Spleen (tissue), 11 donors: ENCODE measurements at regions not wholly inside any gene's neighbourhood (a gene's known extent, or its start where the extent isn't known, plus 50 kb on each side); places are given as distances from the start of the nearest gene placed in this dataset.

ENCODE experiments used
- DNase-seq: peaks from one replicate; pipeline ENCODE4 v3.0.0-alpha.2; 2020
- H3K27ac ChIP-seq, 8 donors: fragments of 200-600 bp; sonication (generic) in 7 of 8; 1 replicate in 4 of 8; 2 replicates in 4 of 8; pipeline versions ENCODE4 v1.5.0 to v1.8.0; 2016 to 2021; ENCODE audit warnings: inconsistent platforms in 4 of 8, mild to moderate bottlenecking in 4 of 8, moderate library complexity in 1 of 8
- H3K27me3 ChIP-seq, 7 donors: fragments of 200-600 bp; sonication (generic) in 6 of 7; replicated peaks in 1 of 7; 1 replicate in 4 of 7; 2 replicates in 3 of 7; pipeline versions ENCODE4 v1.5.0 to v1.8.0; 2016 to 2021; ENCODE audit warnings: inconsistent platforms in 3 of 7, mild to moderate bottlenecking in 1 of 7
- H3K36me3 ChIP-seq, 6 donors: fragments of 200-600 bp; sonication (generic) in 5 of 6; 1 replicate in 4 of 6; 2 replicates in 2 of 6; pipeline versions ENCODE4 v1.5.0 to v1.8.0; 2016 to 2021; ENCODE audit warnings: inconsistent platforms in 2 of 6
- H3K4me1 ChIP-seq, 6 donors: fragments of 200-600 bp; sonication (generic) in 5 of 6; 1 replicate in 3 of 6; 2 replicates in 3 of 6; pipeline versions ENCODE4 v1.5.0 to v1.8.0; 2016 to 2021; ENCODE audit warnings: inconsistent platforms in 3 of 6
- H3K4me3 ChIP-seq, 8 donors: fragments of 200-600 bp; sonication (generic) in 7 of 8; 1 replicate in 4 of 8; 2 replicates in 4 of 8; pipeline versions ENCODE4 v1.5.0 to v1.8.0; 2016 to 2021; ENCODE audit warnings: inconsistent platforms in 4 of 8, mild to moderate bottlenecking in 4 of 8, moderate library complexity in 2 of 8
- H3K9me3 ChIP-seq, 8 donors: fragments of 200-600 bp; sonication (generic) in 7 of 8; 1 replicate in 4 of 8; 2 replicates in 4 of 8; pipeline versions ENCODE4 v1.5.0 to v1.8.0; 2016 to 2021; ENCODE audit warnings: inconsistent platforms in 4 of 8
- POLR2A ChIP-seq, 3 donors: fragments of 450-650 bp; IDR thresholded peaks; one replicate each; pipeline ENCODE4 v1.5.1; 2017; ENCODE audit warnings: antibody characterized with exemption in 3 of 3, mild to moderate bottlenecking in 1 of 3
- POLR2AphosphoS5 ChIP-seq, 3 donors: sonication (generic); formaldehyde crosslinking; IDR thresholded peaks; one replicate each; pipeline ENCODE4 v1.5.1; 2017; ENCODE audit warnings: antibody characterized with exemption in 3 of 3
- WGBS, 5 donors: extraction: QIAGEN DNeasy Blood & Tissue Kit in 3 of 5; methylation state at CpG; one replicate each; pipeline versions ENCODE4 v1.1.5 to v1.1.7; 2013 to 2018; 5-methylcytosine and 5-hydroxymethylcytosine counted together
- intact Hi-C: fragments of 100-400 bp; cut with DNase I; formaldehyde crosslinking; loops from one replicate; pipeline ENCODE4 v1.15.0; 2023; ENCODE audit warnings: low total_unique reads
- TF ChIP-seq, protein P1 (sequence below), 11 experiments: fragments of 200-600 bp in 7 of 11; fragments of 450-650 bp in 4 of 11; sonication (generic) in 4 of 11; IDR thresholded peaks in 8 of 11; conservative IDR thresholded peaks in 3 of 11; 1 replicate in 7 of 11; 2 replicates in 4 of 11; pipeline versions ENCODE4 v1.4.0 to v1.8.0; 2016 to 2021; ENCODE audit warnings: antibody characterized with exemption in 11 of 11, inconsistent platforms in 4 of 11, mild to moderate bottlenecking in 1 of 11
- donor health status: healthy with polysubstance abuse.
- donor health status: DM: no; HTN: no; CAD: no; lungs with moderate emphysema.
- donor health status: DM: no; HTN: no; CAD: no.
- donor health status: Bipolar disorder and iron deficiency.
- donor health status: healthy.
- donor health status: DM: no; HTN: no; CAD: no.
- donor health status: DM: yes; HTN: yes; CAD: no.

DNA sequence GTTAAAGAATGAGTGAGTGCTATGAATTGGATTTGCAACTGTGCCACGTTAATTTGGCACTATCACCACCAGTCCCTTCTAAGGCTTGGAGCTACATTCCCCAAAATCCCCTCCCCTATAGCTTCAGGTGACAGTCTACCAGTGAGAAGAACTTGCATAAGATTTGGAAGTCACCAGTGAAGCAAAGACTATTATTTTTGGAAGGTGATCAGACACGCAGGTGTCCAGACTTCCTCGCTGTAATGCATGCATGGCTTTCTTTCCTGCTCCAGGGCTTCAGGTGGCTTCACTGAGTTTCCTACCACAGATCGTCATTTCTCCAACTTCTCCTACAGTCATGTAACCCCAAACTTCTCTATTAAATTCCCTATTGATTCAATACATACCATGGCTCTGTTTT, 61.4 kb downstream of the SLC41A2 start:
- WGBS, 5 donors = 72 to 87% (median 79%) methylated on average over 4 of the region's 4 CpGs
- H3K4me3 ChIP-seq = no peak overlapping the region
- DNase-seq = no peak
- no peaks in the 10 kb centered on the region for H3K27me3 ChIP-seq
- TF ChIP-seq, protein P1, sequence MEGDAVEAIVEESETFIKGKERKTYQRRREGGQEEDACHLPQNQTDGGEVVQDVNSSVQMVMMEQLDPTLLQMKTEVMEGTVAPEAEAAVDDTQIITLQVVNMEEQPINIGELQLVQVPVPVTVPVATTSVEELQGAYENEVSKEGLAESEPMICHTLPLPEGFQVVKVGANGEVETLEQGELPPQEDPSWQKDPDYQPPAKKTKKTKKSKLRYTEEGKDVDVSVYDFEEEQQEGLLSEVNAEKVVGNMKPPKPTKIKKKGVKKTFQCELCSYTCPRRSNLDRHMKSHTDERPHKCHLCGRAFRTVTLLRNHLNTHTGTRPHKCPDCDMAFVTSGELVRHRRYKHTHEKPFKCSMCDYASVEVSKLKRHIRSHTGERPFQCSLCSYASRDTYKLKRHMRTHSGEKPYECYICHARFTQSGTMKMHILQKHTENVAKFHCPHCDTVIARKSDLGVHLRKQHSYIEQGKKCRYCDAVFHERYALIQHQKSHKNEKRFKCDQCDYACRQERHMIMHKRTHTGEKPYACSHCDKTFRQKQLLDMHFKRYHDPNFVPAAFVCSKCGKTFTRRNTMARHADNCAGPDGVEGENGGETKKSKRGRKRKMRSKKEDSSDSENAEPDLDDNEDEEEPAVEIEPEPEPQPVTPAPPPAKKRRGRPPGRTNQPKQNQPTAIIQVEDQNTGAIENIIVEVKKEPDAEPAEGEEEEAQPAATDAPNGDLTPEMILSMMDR (IDR thresholded peaks at IDR 0.05 in 8 of 11, conservative IDR thresholded peaks at IDR 0.05 in 3 of 11) = no peak
- TF ChIP-seq POLR2A (IDR thresholded peaks at IDR 0.05) (no peak), POLR2AphosphoS5 (IDR thresholded peaks at IDR 0.05) (no peak)
- no peaks in the 10 kb centered on the region for H3K4me1 ChIP-seq
- H3K9me3 ChIP-seq = peaks cover 0 to 16% (median 6%) of the 10 kb centered on the region in 8 donors
- H3K27ac ChIP-seq = no peak overlapping the region
- intact Hi-C loops = no loop called here
- no peaks in the 10 kb centered on the region for H3K36me3 ChIP-seq

DNA sequence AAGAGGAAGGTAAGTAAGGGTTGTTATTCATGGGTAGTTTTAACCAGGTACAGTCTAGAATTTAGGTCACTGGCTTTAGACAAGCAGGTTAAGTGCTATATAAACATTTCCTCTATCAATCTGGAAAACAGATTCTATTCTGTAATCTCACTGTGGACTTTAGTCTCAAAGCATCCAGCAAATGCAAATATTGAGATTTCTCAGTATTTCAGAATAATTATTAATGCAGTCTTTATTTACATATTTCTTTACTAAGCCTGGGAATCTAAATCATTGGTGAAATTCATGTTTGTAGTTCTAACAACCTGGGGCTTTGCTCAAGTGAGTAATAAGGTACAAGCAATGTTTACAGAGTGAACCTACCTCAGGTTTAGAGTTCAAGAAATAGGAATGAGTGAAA, 61.9 kb downstream of the SLC41A2 start:
- H3K9me3 ChIP-seq = peaks cover 0 to 16% (median 6%) of the 10 kb centered on the region in 8 donors
- H3K27ac ChIP-seq = no peak overlapping the region
- TF ChIP-seq, protein P1 (IDR thresholded peaks at IDR 0.05 in 8 of 11, conservative IDR thresholded peaks at IDR 0.05 in 3 of 11) = no peak
- no peak for TF ChIP-seq POLR2AphosphoS5 (IDR thresholded peaks at IDR 0.05)
- TF ChIP-seq POLR2A (IDR thresholded peaks at IDR 0.05) = no peak
- H3K4me3 ChIP-seq = no peak overlapping the region
- DNase-seq = no peak
- H3K27me3 ChIP-seq = no peaks in the 10 kb centered on the region
- H3K36me3 ChIP-seq = no peaks in the 10 kb centered on the region
- intact Hi-C loops = no loop called here
- H3K4me1 ChIP-seq = no peaks in the 10 kb centered on the region

DNA sequence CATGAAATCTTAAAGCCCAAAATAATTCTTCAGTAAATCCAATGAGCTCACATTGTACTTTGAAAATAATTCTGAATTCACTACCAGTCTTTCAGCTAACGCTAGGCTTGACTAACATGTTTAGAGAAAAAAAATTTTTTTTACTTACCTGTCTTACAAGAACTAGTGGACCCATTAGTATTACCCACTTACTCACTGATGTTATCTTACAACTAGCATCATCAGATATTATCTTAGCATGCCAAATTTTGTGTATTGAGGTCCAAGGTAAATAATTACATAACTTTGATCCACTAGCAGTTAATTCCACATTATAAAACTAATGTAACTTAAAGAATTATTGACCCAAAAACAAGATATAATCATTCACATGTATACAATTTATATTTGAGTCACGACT, 62.7 kb downstream of the SLC41A2 start:
- Histone ChIP-seq H3K4me1 (no peaks in the 10 kb centered on the region), H3K4me3 (no peak overlapping the region), H3K27me3 (no peaks in the 10 kb centered on the region), H3K27ac (no peak overlapping the region), H3K36me3 (no peaks in the 10 kb centered on the region), H3K9me3 (peaks cover 0 to 16% (median 6%) of the 10 kb centered on the region in 8 donors)
- 82 to 92% (median 88%) methylated on average over 2 of the region's 2 CpGs for WGBS, 5 donors
- intact Hi-C loops = no loop called here
- TF ChIP-seq, protein P1 (IDR thresholded peaks at IDR 0.05 in 8 of 11, conservative IDR thresholded peaks at IDR 0.05 in 3 of 11) = no peak
- TF ChIP-seq POLR2AphosphoS5 (IDR thresholded peaks at IDR 0.05) = no peak
- TF ChIP-seq POLR2A (IDR thresholded peaks at IDR 0.05) = no peak
- no peak for DNase-seq

DNA sequence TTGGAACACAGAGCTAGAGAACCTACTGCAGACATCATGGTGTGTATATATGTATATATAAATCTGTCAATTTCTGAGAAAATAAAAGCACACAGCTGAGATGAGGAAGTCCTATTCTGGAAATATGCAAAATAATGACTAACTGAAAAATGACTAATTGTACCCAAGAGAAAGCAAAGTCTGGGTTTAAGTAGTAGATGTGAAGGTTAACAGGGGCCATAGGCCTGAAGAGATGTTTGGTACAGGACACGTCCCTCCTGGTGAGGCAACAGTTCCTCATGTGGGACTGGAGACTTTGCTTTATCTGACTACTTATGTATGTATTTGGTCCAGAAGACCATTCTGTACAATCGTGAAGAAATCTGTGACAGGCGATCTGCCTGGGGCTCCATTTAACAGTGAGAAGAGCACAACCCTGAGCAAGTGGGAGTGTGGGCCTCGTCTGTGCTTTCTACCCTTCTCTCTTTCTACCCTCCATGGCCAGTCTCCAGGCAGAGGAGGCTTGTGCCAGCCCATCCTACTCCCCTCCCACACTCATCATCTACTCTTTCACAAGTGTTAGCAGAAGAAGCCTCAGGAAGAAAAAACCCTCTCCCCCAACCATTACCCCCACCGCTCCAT, 67.5 kb downstream of the SLC41A2 start:
- DNase-seq = no peak
- no peak for TF ChIP-seq POLR2AphosphoS5 (IDR thresholded peaks at IDR 0.05)
- TF ChIP-seq, protein P1 (IDR thresholded peaks at IDR 0.05 in 8 of 11, conservative IDR thresholded peaks at IDR 0.05 in 3 of 11) = no peak
- no peak for TF ChIP-seq POLR2A (IDR thresholded peaks at IDR 0.05)
- H3K27ac ChIP-seq = no peak overlapping the region
- H3K27me3 ChIP-seq = no peaks in the 10 kb centered on the region
- H3K36me3 ChIP-seq = no peaks in the 10 kb centered on the region
- no peaks in the 10 kb centered on the region for H3K4me1 ChIP-seq
- no peak overlapping the region for H3K4me3 ChIP-seq
- intact Hi-C loops = no loop called here
- 78 to 85% (median 83%) methylated on average over 5 of the region's 5 CpGs for WGBS, 5 donors
- H3K9me3 ChIP-seq = no peaks in the 10 kb centered on the region
